ENCODE measurements at regions not wholly inside any gene's neighbourhood (a gene's known extent, or its start where the extent isn't known, plus 50 kb on each side); places are given as distances from the start of the nearest gene placed in this dataset.

DNA sequence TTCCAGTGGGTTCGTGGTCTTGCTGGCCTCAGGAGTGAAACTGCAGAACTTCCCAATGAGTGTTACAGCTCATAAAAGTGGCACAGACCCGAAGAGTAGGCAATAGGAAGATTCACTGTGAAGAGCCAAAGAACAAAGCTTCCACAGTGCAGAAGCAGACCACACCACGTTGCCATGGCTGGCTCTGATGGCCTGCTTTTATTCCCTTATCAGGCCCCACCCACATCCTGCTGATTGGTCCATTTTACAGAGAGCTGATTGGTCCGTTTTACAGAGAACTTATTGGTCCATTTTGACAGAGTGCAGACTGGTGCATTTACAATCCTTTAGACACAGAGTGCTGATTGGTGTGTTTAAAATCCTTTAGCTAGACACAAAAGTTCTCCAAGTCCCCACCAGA lies 131.4 kb upstream of the CHRM3 start:
- Histone ChIP-seq H4K91ac (ENCODE audit: insufficient read length, low read depth, low read length) (no peak overlapping the region), H2AK5ac (ENCODE audit: insufficient read length, low read length) (no peak overlapping the region), H3K56ac (ENCODE audit: insufficient read length, low read depth, low read length) (no peak overlapping the region), H3K79me2 (ENCODE audit: insufficient read depth, low read length) (no peaks in the 10 kb centered on the region), H4K5ac (ENCODE audit: insufficient read length, low read depth, low read length) (no peak overlapping the region), H2BK15ac (ENCODE audit: low read depth, low read length) (no peak overlapping the region), H2BK12ac (ENCODE audit: insufficient read length, low read depth, low read length) (no peak overlapping the region), H3K27me3 (ENCODE audit: insufficient read depth, low read length) (no peaks in the 10 kb centered on the region), H3K9me3 (ENCODE audit: control insufficient read depth, low read depth, low read length) (no peaks in the 10 kb centered on the region), H2BK120ac (ENCODE audit: low read depth, low read length, poor library complexity, severe bottlenecking) (no peak overlapping the region), H3K4me1 (ENCODE audit: insufficient read depth, low read length) (peaks cover 2% of the 10 kb centered on the region; the same call in 1 of the 2 replicates), H3K23me2 (ENCODE audit: insufficient read length, low read depth, low read length, poor library complexity, severe bottlenecking) (no peaks in the 10 kb centered on the region), H3K27ac (ENCODE audit: insufficient read length, low read depth, low read length) (no peak overlapping the region), H2BK20ac (ENCODE audit: low read depth, low read length, poor library complexity, severe bottlenecking) (no peak overlapping the region), H3K4me2 (ENCODE audit: insufficient read depth, insufficient read length, low read length) (no peak overlapping the region), H2AFZ (ENCODE audit: low read length) (no peak overlapping the region), H4K8ac (replicated peaks; ENCODE audit: insufficient read length, low read depth, low read length) (no peak overlapping the region), H3K18ac (ENCODE audit: insufficient read length, low read depth, low read length) (no peak overlapping the region), H3K14ac (ENCODE audit: insufficient read depth, low read length) (no peak overlapping the region; the same call in 1 of the 2 replicates), H3K23ac (ENCODE audit: insufficient read length, low read depth, low read length) (no peak overlapping the region), H4K20me1 (ENCODE audit: control insufficient read depth, insufficient read depth, insufficient read length) (no peaks in the 10 kb centered on the region), H3K4ac (ENCODE audit: low read depth, low read length) (no peak overlapping the region), H3K79me1 (ENCODE audit: insufficient read depth, low read depth, low read length, poor library complexity, severe bottlenecking) (no peaks in the 10 kb centered on the region), H3T11ph (ENCODE audit: low read length) (no peak overlapping the region), H2BK5ac (ENCODE audit: insufficient read length, low read length) (no peak overlapping the region), H3K9ac (ENCODE audit: extremely low read depth, insufficient read length, low read length) (no peak overlapping the region)
- Mint-ChIP-seq H3K4me1 (peaks cover 7% of the 10 kb centered on the region in 2 experiments), H3K27me3 (ENCODE audit: low read depth) (no peaks in the 10 kb centered on the region), H3K4me3 (no peak overlapping the region), H3K9me3 (peaks cover 12 to 16% of the 10 kb centered on the region in 2 experiments), H3K27ac (no peak overlapping the region), H3K36me3 (ENCODE audit: insufficient read depth in 1 of 3, low read depth in 3 of 3) (peaks cover 5 to 19% (median 11%) of the 10 kb centered on the region in 3 experiments; a peak in 5 of 7 replicates)
- TF ChIP-seq, protein P1, sequence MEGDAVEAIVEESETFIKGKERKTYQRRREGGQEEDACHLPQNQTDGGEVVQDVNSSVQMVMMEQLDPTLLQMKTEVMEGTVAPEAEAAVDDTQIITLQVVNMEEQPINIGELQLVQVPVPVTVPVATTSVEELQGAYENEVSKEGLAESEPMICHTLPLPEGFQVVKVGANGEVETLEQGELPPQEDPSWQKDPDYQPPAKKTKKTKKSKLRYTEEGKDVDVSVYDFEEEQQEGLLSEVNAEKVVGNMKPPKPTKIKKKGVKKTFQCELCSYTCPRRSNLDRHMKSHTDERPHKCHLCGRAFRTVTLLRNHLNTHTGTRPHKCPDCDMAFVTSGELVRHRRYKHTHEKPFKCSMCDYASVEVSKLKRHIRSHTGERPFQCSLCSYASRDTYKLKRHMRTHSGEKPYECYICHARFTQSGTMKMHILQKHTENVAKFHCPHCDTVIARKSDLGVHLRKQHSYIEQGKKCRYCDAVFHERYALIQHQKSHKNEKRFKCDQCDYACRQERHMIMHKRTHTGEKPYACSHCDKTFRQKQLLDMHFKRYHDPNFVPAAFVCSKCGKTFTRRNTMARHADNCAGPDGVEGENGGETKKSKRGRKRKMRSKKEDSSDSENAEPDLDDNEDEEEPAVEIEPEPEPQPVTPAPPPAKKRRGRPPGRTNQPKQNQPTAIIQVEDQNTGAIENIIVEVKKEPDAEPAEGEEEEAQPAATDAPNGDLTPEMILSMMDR (conservative IDR thresholded peaks at IDR 0.05) = no peak
- no CpG with 5 or more reads among the region's 4 CpGs for WGBS (ENCODE audit: extremely low coverage, insufficient read length, low lambda C conversion rate)
- DNase-seq = no peak
